CD4-positive, alpha-beta memory T cell (primary cell): ENCODE measurements at regions not wholly inside any gene's neighbourhood (a gene's known extent, or its start where the extent isn't known, plus 50 kb on each side); places are given as distances from the start of the nearest gene placed in this dataset.

Source experiments
- CTCF ChIA-PET: fragments of 350-600 bp; sonication (Branson Sonifier 250); formaldehyde crosslinking; loops from one replicate; lab custom pipeline; 2021; ENCODE audit warnings: inconsistent platforms; ENCODE audit not compliant: partially characterized antibody; lab: Charles Lee
- POLR2A ChIA-PET: fragments of 350-600 bp; sonication (Branson Sonifier 250); formaldehyde crosslinking; loops from one replicate; lab custom pipeline; 2021; ENCODE audit not compliant: partially characterized antibody; lab: Charles Lee
- DNase-seq, 5 donors: peaks; one replicate each; pipeline versions ENCODE4 v3.0.0 to v3.0.0-alpha.2; 2020 to 2022; ENCODE audit warnings: mixed read lengths in 1 of 5
- H3K27ac ChIP-seq: one replicate; pipeline ENCODE4 v1.7.0; 2013; ENCODE audit warnings: low read depth, low read length
- H3K27me3 ChIP-seq: 2 replicates; pipeline ENCODE4 v1.7.0; 2013; ENCODE audit warnings: mild to moderate bottlenecking, low read length, moderate library complexity; ENCODE audit not compliant: insufficient read depth
- H3K36me3 ChIP-seq: 2 replicates; pipeline ENCODE4 v1.7.0; 2013; ENCODE audit warnings: mild to moderate bottlenecking, low read length, moderate library complexity; ENCODE audit not compliant: insufficient read depth
- H3K4me1 ChIP-seq: 2 replicates; pipeline ENCODE4 v1.7.0; 2013; ENCODE audit warnings: mild to moderate bottlenecking, low read length, moderate library complexity; ENCODE audit not compliant: insufficient read depth
- H3K4me3 ChIP-seq, 2 donors: one replicate each; pipeline ENCODE4 v1.7.0; 2013; ENCODE audit warnings: low read length in 2 of 2, mild to moderate bottlenecking in 1 of 2
- H3K9me3 ChIP-seq, 2 donors: one replicate each; pipeline ENCODE4 v1.7.0; 2013; ENCODE audit warnings: low read length in 2 of 2, control low read depth in 1 of 2; ENCODE audit not compliant: control insufficient read depth in 1 of 2
- H3K27ac Mint-ChIP-seq, 7 donors: one replicate each; pipeline ENCODE4 v1.8.0; 2020 to 2021; ENCODE audit warnings: mixed read lengths in 7 of 7, mild to moderate bottlenecking in 6 of 7, inconsistent platforms in 3 of 7, moderate library complexity in 3 of 7
- H3K27me3 Mint-ChIP-seq, 2 donors: one replicate each; pipeline ENCODE4 v1.8.0; 2020 to 2021; ENCODE audit warnings: mixed read lengths in 2 of 2
- H3K36me3 Mint-ChIP-seq, 2 donors: one replicate each; pipeline ENCODE4 v1.8.0; 2020 to 2021; ENCODE audit warnings: mixed read lengths in 2 of 2, inconsistent platforms in 1 of 2, mild to moderate bottlenecking in 1 of 2
- H3K4me1 Mint-ChIP-seq, 4 donors: one replicate each; pipeline ENCODE4 v1.8.0; 2020 to 2021; ENCODE audit warnings: mixed read lengths in 4 of 4, mild to moderate bottlenecking in 1 of 4
- H3K4me3 Mint-ChIP-seq, 8 donors: one replicate each; pipeline ENCODE4 v1.8.0; 2020 to 2021; ENCODE audit warnings: mixed read lengths in 8 of 8, mild to moderate bottlenecking in 7 of 8, moderate library complexity in 6 of 8, inconsistent platforms in 3 of 8
- H3K9me3 Mint-ChIP-seq, 8 donors: one replicate each; pipeline ENCODE4 v1.8.0; 2020 to 2021; ENCODE audit warnings: mixed read lengths in 8 of 8, mild to moderate bottlenecking in 5 of 8, inconsistent platforms in 3 of 8, moderate library complexity in 1 of 8
- intact Hi-C: fragments of 100-400 bp; cut with micrococcal nuclease; formaldehyde crosslinking; loops from one replicate; pipeline ENCODE4 v1.15.1; 2023

DNA sequence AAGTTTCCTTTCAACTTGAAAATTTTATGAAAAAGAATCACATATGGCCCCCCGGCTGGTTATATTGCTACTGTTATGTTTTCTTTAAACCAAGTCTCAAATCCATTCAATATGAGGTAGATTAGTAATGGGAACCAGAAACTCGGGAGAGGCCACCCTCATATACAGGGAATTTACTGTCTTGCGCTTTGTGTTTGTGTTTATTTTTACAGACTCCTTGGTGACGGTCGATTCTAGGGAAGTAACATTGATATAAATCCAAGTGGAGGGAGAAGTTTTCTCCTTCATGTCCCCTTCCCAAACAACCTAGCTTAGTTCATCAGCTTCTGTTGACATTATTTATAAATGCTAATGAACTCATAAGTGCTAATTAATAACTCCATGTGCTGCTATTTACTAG, 163.5 kb upstream of the LMO4 start:
- POLR2A ChIA-PET = no interaction called here
- no peak overlapping the region for H3K27ac ChIP-seq
- no peak overlapping the region for H3K27ac Mint-ChIP-seq
- H3K27me3 ChIP-seq = peaks cover 3% of the 10 kb centered on the region
- H3K4me1 ChIP-seq = no peaks in the 10 kb centered on the region
- no peak for DNase-seq
- intact Hi-C loops = no loop called here
- H3K36me3 Mint-ChIP-seq = no peaks in the 10 kb centered on the region
- CTCF ChIA-PET = no interaction called here
- no peaks in the 10 kb centered on the region for H3K36me3 ChIP-seq
- H3K4me1 Mint-ChIP-seq = no peaks in the 10 kb centered on the region
- H3K9me3 Mint-ChIP-seq = no peaks in the 10 kb centered on the region
- no peaks in the 10 kb centered on the region for H3K9me3 ChIP-seq
- H3K4me3 ChIP-seq = no peak overlapping the region
- H3K27me3 Mint-ChIP-seq = peaks cover 6 to 8% of the 10 kb centered on the region in 2 donors
- no peak overlapping the region for H3K4me3 Mint-ChIP-seq

DNA sequence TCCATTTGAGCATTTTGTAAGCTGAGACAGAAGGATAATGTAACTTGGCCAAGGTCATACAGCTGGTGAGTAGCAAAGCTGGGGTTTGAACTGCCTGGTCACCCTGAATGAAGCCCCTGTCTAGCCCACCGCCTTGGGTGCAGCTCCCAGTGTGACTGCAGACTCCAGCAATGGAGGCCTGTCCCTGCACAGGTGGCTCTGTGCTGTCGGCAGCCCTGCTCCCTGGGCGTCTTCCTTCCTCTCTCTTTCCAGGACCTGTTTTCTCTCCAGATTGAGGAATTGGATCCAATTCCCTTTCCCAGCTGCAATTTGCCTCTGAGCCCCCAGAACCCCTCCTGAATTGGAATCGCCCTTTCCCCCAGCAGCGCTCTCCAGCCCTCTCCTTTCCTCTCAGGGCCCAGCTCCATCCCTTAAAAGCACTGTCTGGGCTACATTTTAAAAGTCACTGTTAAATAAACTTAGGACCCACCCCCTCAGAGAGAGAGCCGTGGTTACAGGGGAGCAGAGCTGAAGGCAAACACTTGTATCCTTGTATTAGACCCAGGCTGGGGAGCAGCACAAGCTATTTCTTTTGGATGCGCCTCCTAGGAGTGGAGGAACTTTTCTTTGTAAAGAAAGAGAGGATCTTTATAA, 161.4 kb upstream of the LMO4 start:
- H3K27me3 Mint-ChIP-seq = peaks cover 8 to 14% of the 10 kb centered on the region in 2 donors
- ChIA-PET POLR2A (no interaction called here), CTCF (no interaction called here)
- Histone ChIP-seq H3K27me3 (peaks cover 3% of the 10 kb centered on the region), H3K4me3 (no peak overlapping the region), H3K36me3 (no peaks in the 10 kb centered on the region), H3K9me3 (no peaks in the 10 kb centered on the region), H3K4me1 (no peaks in the 10 kb centered on the region), H3K27ac (no peak overlapping the region)
- intact Hi-C loops = no loop called here
- H3K4me1 Mint-ChIP-seq = no peaks in the 10 kb centered on the region
- no peak overlapping the region for H3K27ac Mint-ChIP-seq
- H3K4me3 Mint-ChIP-seq = no peak overlapping the region
- H3K36me3 Mint-ChIP-seq = no peaks in the 10 kb centered on the region
- no peak for DNase-seq
- no peaks in the 10 kb centered on the region for H3K9me3 Mint-ChIP-seq

DNA sequence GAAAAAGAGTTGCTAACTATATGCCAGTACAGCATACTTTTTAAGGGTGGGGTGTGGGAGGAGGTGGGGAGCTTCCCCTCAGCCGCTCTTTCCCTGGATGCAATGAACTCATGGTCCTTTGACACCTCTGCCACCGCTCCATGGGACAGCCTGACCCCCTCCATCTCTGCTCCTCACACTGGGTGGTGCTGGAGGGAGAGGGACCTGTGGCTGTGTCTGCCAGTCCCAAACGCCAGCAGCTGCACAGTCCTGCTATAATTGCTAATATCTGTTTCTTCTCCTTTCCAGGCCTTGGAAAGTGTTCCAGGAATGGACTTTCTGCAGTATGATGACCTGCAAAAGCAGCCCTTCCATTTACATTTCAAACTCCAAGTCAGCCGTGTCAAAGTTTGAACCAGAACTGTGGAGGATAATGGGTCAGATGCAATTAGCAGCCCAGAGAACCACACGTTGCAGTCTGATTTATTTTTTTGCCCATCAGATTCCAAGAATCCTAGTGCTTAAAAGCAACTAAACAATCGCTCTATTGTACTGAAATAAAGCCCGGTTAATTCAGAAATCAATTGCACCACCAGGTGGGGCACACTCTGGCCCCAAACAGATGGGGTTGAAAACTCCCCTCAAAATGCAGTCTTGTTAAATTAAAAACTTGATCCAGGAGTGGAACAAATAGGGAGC, 160.7 kb upstream of the LMO4 start:
- intact Hi-C loops = no loop called here
- Histone ChIP-seq H3K27me3 (peaks cover 3% of the 10 kb centered on the region), H3K9me3 (no peaks in the 10 kb centered on the region), H3K36me3 (no peaks in the 10 kb centered on the region), H3K4me3 (no peak overlapping the region), H3K27ac (no peak overlapping the region), H3K4me1 (no peaks in the 10 kb centered on the region)
- H3K27ac Mint-ChIP-seq = no peak overlapping the region
- ChIA-PET CTCF (no interaction called here), POLR2A (no interaction called here)
- no peaks in the 10 kb centered on the region for H3K9me3 Mint-ChIP-seq
- H3K27me3 Mint-ChIP-seq = peaks cover 9 to 20% of the 10 kb centered on the region in 2 donors
- H3K4me3 Mint-ChIP-seq = no peak overlapping the region
- no peak for DNase-seq
- no peaks in the 10 kb centered on the region for H3K4me1 Mint-ChIP-seq
- no peaks in the 10 kb centered on the region for H3K36me3 Mint-ChIP-seq

GRCh38 chr1:87169263-87169910, 159.3 kb upstream of the LMO4 start:
- ChIA-PET CTCF (no interaction called here), POLR2A (no interaction called here)
- Mint-ChIP-seq H3K4me3 (no peak overlapping the region), H3K36me3 (no peaks in the 10 kb centered on the region), H3K4me1 (no peaks in the 10 kb centered on the region), H3K9me3 (no peaks in the 10 kb centered on the region), H3K27me3 (peaks cover 10 to 22% of the 10 kb centered on the region in 2 donors), H3K27ac (no peak overlapping the region)
- Histone ChIP-seq H3K9me3 (no peaks in the 10 kb centered on the region), H3K36me3 (no peaks in the 10 kb centered on the region), H3K27ac (no peak overlapping the region), H3K27me3 (peaks cover 3% of the 10 kb centered on the region), H3K4me3 (no peak overlapping the region), H3K4me1 (no peaks in the 10 kb centered on the region)
- intact Hi-C loops = no loop called here
- no peak for DNase-seq

GRCh38 chr1:87170157-87170556, 158.5 kb upstream of the LMO4 start:
- Mint-ChIP-seq H3K27ac (no peak overlapping the region), H3K9me3 (no peaks in the 10 kb centered on the region), H3K4me1 (no peaks in the 10 kb centered on the region), H3K27me3 (peaks cover 10 to 27% of the 10 kb centered on the region in 2 donors), H3K36me3 (no peaks in the 10 kb centered on the region), H3K4me3 (peak overlapping the region in 1 of 8 donors; percentile 2)
- DNase-seq = no peak
- intact Hi-C loops = no loop called here
- ChIA-PET CTCF (no interaction called here), POLR2A (no interaction called here)
- Histone ChIP-seq H3K27me3 (peaks cover 3% of the 10 kb centered on the region), H3K4me3 (no peak overlapping the region), H3K36me3 (no peaks in the 10 kb centered on the region), H3K9me3 (no peaks in the 10 kb centered on the region), H3K27ac (no peak overlapping the region), H3K4me1 (no peaks in the 10 kb centered on the region)

- Mint-ChIP-seq H3K9me3 (no peaks in the 10 kb centered on the region), H3K36me3 (no peaks in the 10 kb centered on the region), H3K4me3 (no peak overlapping the region), H3K27me3 (peaks cover 10 to 27% of the 10 kb centered on the region in 2 donors), H3K4me1 (no peaks in the 10 kb centered on the region), H3K27ac (no peak overlapping the region)
- ChIA-PET CTCF (no interaction called here), POLR2A (no interaction called here)
- Histone ChIP-seq H3K9me3 (no peaks in the 10 kb centered on the region), H3K4me3 (no peak overlapping the region), H3K4me1 (no peaks in the 10 kb centered on the region), H3K36me3 (no peaks in the 10 kb centered on the region), H3K27ac (no peak overlapping the region), H3K27me3 (no peaks in the 10 kb centered on the region)
- intact Hi-C loops = no loop called here
- DNase-seq = no peak
Observed at GRCh38 chr1:87170931-87171598, 157.6 kb upstream of the LMO4 start.

- Mint-ChIP-seq H3K27ac (no peak overlapping the region), H3K27me3 (peaks cover 11 to 29% of the 10 kb centered on the region in 2 donors), H3K4me1 (no peaks in the 10 kb centered on the region), H3K9me3 (no peaks in the 10 kb centered on the region), H3K36me3 (no peaks in the 10 kb centered on the region), H3K4me3 (no peak overlapping the region)
- DNase-seq = no peak
- Histone ChIP-seq H3K27me3 (no peaks in the 10 kb centered on the region), H3K4me1 (no peaks in the 10 kb centered on the region), H3K4me3 (no peak overlapping the region), H3K27ac (no peak overlapping the region), H3K36me3 (no peaks in the 10 kb centered on the region), H3K9me3 (no peaks in the 10 kb centered on the region)
- CTCF ChIA-PET = interaction anchor here (1.3 kb wide), 1 partner anchor 10 kb away, joined by 3 read pairs; no protein-coding TSS in a partner anchor
- POLR2A ChIA-PET = no interaction called here
- intact Hi-C loops = no loop called here
Observed at GRCh38 chr1:87173231-87173630, 155.4 kb upstream of the LMO4 start.
